GM18868 (cell line): ENCODE measurements at regions not wholly inside any gene's neighbourhood (a gene's known extent, or its start where the extent isn't known, plus 50 kb on each side); places are given as distances from the start of the nearest gene placed in this dataset.

Source experiments
- ATAC-seq: cut with Tn5 transposase; IDR thresholded peaks from one replicate; pipeline ENCODE4 v1.9.1; 2021; ENCODE audit warnings: mild to moderate bottlenecking, moderate library complexity; ENCODE audit not compliant: unreplicated experiment

- no peak for ATAC-seq
Observed at GRCh38 chr14:96725232-96725631, 72.0 kb upstream of the VRK1 start.

- no peak for ATAC-seq
Observed at GRCh38 chr14:96727073-96727472, 70.1 kb upstream of the VRK1 start.

GRCh38 chr14:96727491-96727890 lies 69.7 kb upstream of the VRK1 start:
- no peak for ATAC-seq

- ATAC-seq: no peak
Observed at GRCh38 chr14:96727980-96728717, 69.0 kb upstream of the VRK1 start.

- ATAC-seq: no peak
Observed at GRCh38 chr14:96729889-96730288, 67.3 kb upstream of the VRK1 start.

- no peak for ATAC-seq
Observed at GRCh38 chr14:96730386-96730785, 66.8 kb upstream of the VRK1 start.

- no peak for ATAC-seq
Observed at GRCh38 chr14:96734076-96734622, 63.0 kb upstream of the VRK1 start.

GRCh38 chr14:96735526-96735925 lies 61.7 kb upstream of the VRK1 start:
- no peak for ATAC-seq

- ATAC-seq: no peak
Observed at GRCh38 chr14:96736439-96736838, 60.7 kb upstream of the VRK1 start.

- no peak for ATAC-seq
Observed at GRCh38 chr14:96737881-96738280, 59.3 kb upstream of the VRK1 start.

- ATAC-seq: no peak
Observed at GRCh38 chr14:96739200-96739910, 57.8 kb upstream of the VRK1 start.

- ATAC-seq: peak; percentile 82
Observed at GRCh38 chr14:96741151-96741977, 55.8 kb upstream of the VRK1 start.

- no peak for ATAC-seq
Observed at GRCh38 chr14:96744262-96744661, 52.9 kb upstream of the VRK1 start.

GRCh38 chr14:96745500-96746051 lies 51.6 kb upstream of the VRK1 start:
- no peak for ATAC-seq

- ATAC-seq: no peak
Observed at GRCh38 chr14:96746101-96746500, 51.1 kb upstream of the VRK1 start.

- ATAC-seq: no peak
Observed at GRCh38 chr14:96747006-96747405, 50.2 kb upstream of the VRK1 start.
